B cell (primary cell): ENCODE measurements at regions not wholly inside any gene's neighbourhood (a gene's known extent, or its start where the extent isn't known, plus 50 kb on each side); places are given as distances from the start of the nearest gene placed in this dataset.

Experiments used
- ATAC-seq: fragments of 200-7000 bp; cut with Tn5 transposase; one replicate; pipeline ENCODE4 v1.10.0; 2021; ENCODE audit warnings: low read depth, mild to moderate bottlenecking, moderate number of reproducible peaks, moderate library complexity
- CTCF ChIA-PET: fragments of 350-600 bp; sonication (Branson Sonifier 250); formaldehyde crosslinking; loops from one replicate; lab custom pipeline; 2021; ENCODE audit warnings: antibody characterized with exemption, inconsistent platforms; lab: Charles Lee
- POLR2A ChIA-PET: fragments of 350-600 bp; sonication (Branson Sonifier 250); formaldehyde crosslinking; loops from one replicate; lab custom pipeline; 2021; ENCODE audit warnings: antibody characterized with exemption; lab: Charles Lee
- DNase-seq: peaks from one replicate; pipeline ENCODE4 v3.0.0; 2013
- H2AFZ ChIP-seq: 2 replicates; pipeline ENCODE4 v1.6.1; 2012; ENCODE audit warnings: mild to moderate bottlenecking, low read depth, low read length; ENCODE audit not compliant: insufficient read depth, poor library complexity, severe bottlenecking
- H3K27ac ChIP-seq, 2 donors: 1 replicate in 1 of 2; 2 replicates in 1 of 2; pipeline ENCODE4 v1.5.1; 2012 to 2013; ENCODE audit warnings: low read length in 2 of 2, mild to moderate bottlenecking in 2 of 2, moderate library complexity in 1 of 2
- H3K27me3 ChIP-seq, 4 experiments: fragments of 200-600 bp in 1 of 4; sonication (generic) in 1 of 4; replicated peaks in 1 of 4; 1 replicate in 2 of 4; 2 replicates in 2 of 4; pipeline versions ENCODE4 v1.6.1 to v1.7.0; 2013 to 2016; ENCODE audit warnings: low read length in 3 of 4, mild to moderate bottlenecking in 2 of 4, mixed read lengths in 1 of 4, moderate library complexity in 1 of 4; ENCODE audit not compliant: insufficient read depth in 4 of 4, control insufficient read depth in 3 of 4; ENCODE audit errors: control extremely low read depth in 1 of 4
- H3K36me3 ChIP-seq, 2 experiments: replicated peaks in 1 of 2; 1 replicate in 1 of 2; 2 replicates in 1 of 2; pipeline versions ENCODE4 v1.6.1 to v1.7.1; 2013; ENCODE audit warnings: low read length in 1 of 2; ENCODE audit not compliant: insufficient read depth in 2 of 2, control insufficient read depth in 1 of 2; ENCODE audit errors: control extremely low read depth in 1 of 2, extremely low read depth in 1 of 2
- H3K4me1 ChIP-seq, 2 donors: fragments of 200-600 bp in 1 of 2; sonication (generic) in 1 of 2; 1 replicate in 1 of 2; 2 replicates in 1 of 2; pipeline versions ENCODE4 v1.5.1 to v1.6.1; 2013 to 2017; ENCODE audit warnings: low read length in 2 of 2; ENCODE audit not compliant: control insufficient read depth in 2 of 2, insufficient read depth in 2 of 2
- H3K4me2 ChIP-seq: replicated peaks from 2 replicates; pipeline ENCODE3; 2012; ENCODE audit warnings: mild to moderate bottlenecking, low read depth, low read length; ENCODE audit not compliant: poor library complexity, severe bottlenecking
- H3K4me3 ChIP-seq, 5 experiments: fragments of 200-600 bp in 1 of 5; sonication (generic) in 1 of 5; 1 replicate in 3 of 5; 2 replicates in 2 of 5; pipeline versions ENCODE4 v1.5.1 to v1.7.0; 2011 to 2016; ENCODE audit warnings: low read length in 4 of 5, mild to moderate bottlenecking in 4 of 5, low read depth in 2 of 5, control low read depth in 1 of 5, moderate library complexity in 1 of 5; ENCODE audit not compliant: insufficient read depth in 1 of 5; ENCODE audit errors: control extremely low read depth in 1 of 5, extremely low read depth in 1 of 5
- H3K79me2 ChIP-seq: fragments of 200-600 bp; sonication (generic); one replicate; pipeline ENCODE4 v1.6.0; 2016; ENCODE audit warnings: low read length; ENCODE audit not compliant: control insufficient read depth, insufficient read depth
- H3K9ac ChIP-seq: fragments of 200-600 bp; sonication (generic); 2 replicates; pipeline ENCODE4 v1.6.1; 2017; ENCODE audit warnings: mild to moderate bottlenecking, low read length, moderate library complexity
- H3K9me3 ChIP-seq, 3 donors: one replicate each; pipeline versions ENCODE4 v1.6.1 to v1.7.1; 2013; ENCODE audit warnings: low read length in 2 of 3; ENCODE audit not compliant: control insufficient read depth in 2 of 3, insufficient read depth in 1 of 3; ENCODE audit errors: control extremely low read depth in 1 of 3
- H4K20me1 ChIP-seq: 2 replicates; pipeline ENCODE4 v1.6.0; 2012; ENCODE audit warnings: mild to moderate bottlenecking, low read length; ENCODE audit not compliant: insufficient read depth, control insufficient read depth, poor library complexity, severe bottlenecking
- H3K27ac Mint-ChIP-seq: one replicate; pipeline ENCODE4 v1.8.0; 2021; ENCODE audit warnings: mixed read lengths
- H3K27me3 Mint-ChIP-seq: one replicate; pipeline ENCODE4 v1.8.0; 2021; ENCODE audit warnings: mixed read lengths
- H3K4me1 Mint-ChIP-seq: one replicate; pipeline ENCODE4 v1.8.0; 2021; ENCODE audit warnings: mixed read lengths
- H3K4me3 Mint-ChIP-seq: one replicate; pipeline ENCODE4 v1.8.0; 2021; ENCODE audit warnings: mixed read lengths
- H3K9me3 Mint-ChIP-seq: one replicate; pipeline ENCODE4 v1.8.0; 2022; ENCODE audit warnings: mixed read lengths; ENCODE audit not compliant: insufficient read depth
- EZH2 ChIP-seq: IDR thresholded peaks from 2 replicates; pipeline ENCODE4 v1.6.1; 2012; ENCODE audit warnings: borderline replicate concordance, low read depth, mild to moderate bottlenecking, moderate library complexity, low read length; ENCODE audit not compliant: insufficient read depth, poor library complexity, severe bottlenecking
- WGBS: methylation state at CpG from one replicate; pipeline ENCODE4 v1.1.5; 2013; ENCODE audit warnings: missing lambda C conversion rate; ENCODE audit not compliant: insufficient coverage; 5-methylcytosine and 5-hydroxymethylcytosine counted together
- intact Hi-C: fragments of 100-400 bp; cut with micrococcal nuclease; formaldehyde crosslinking; loops from one replicate; pipeline ENCODE4 v1.10.0; 2022
- TF ChIP-seq, protein P1 (sequence below): fragments of 200-600 bp; IDR thresholded peaks from one replicate; pipeline ENCODE4 v1.8.0; 2022; ENCODE audit warnings: antibody characterized with exemption, mild to moderate bottlenecking

DNA sequence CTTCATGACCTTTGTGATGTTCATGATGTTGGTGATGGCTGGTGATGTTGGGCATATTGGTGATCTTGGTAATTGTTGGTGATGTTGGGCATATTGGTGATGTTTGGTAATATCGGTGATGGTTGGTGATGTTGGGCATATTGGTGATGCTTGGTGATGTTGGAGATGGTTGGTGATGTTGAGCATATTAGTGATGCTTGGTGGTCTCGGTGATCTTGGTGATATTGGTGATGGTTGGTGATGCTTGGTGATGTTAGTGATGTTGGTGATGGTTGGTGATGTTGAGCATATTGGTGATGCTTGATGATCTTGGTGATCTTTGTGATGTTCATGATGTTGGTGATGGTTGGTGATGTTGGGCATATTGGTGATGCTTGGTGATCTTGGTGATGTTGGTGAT lies 73.8 kb downstream of the IRX2 start:
- H3K27me3 ChIP-seq: no peaks in the 10 kb centered on the region
- peaks cover 7% of the 10 kb centered on the region for H3K9me3 Mint-ChIP-seq
- H4K20me1 ChIP-seq: no peaks in the 10 kb centered on the region
- H3K4me3 ChIP-seq: no peak overlapping the region
- no peaks in the 10 kb centered on the region for H3K4me1 Mint-ChIP-seq
- H3K4me3 Mint-ChIP-seq: no peak overlapping the region
- H3K9ac ChIP-seq: no peak overlapping the region
- no peak overlapping the region for H3K27ac ChIP-seq
- DNase-seq: no peak
- H3K36me3 ChIP-seq: no peaks in the 10 kb centered on the region
- H3K9me3 ChIP-seq: peaks cover 0 to 19% (median 4%) of the 10 kb centered on the region in 3 donors
- TF ChIP-seq EZH2: no peak
- TF ChIP-seq, protein P1, sequence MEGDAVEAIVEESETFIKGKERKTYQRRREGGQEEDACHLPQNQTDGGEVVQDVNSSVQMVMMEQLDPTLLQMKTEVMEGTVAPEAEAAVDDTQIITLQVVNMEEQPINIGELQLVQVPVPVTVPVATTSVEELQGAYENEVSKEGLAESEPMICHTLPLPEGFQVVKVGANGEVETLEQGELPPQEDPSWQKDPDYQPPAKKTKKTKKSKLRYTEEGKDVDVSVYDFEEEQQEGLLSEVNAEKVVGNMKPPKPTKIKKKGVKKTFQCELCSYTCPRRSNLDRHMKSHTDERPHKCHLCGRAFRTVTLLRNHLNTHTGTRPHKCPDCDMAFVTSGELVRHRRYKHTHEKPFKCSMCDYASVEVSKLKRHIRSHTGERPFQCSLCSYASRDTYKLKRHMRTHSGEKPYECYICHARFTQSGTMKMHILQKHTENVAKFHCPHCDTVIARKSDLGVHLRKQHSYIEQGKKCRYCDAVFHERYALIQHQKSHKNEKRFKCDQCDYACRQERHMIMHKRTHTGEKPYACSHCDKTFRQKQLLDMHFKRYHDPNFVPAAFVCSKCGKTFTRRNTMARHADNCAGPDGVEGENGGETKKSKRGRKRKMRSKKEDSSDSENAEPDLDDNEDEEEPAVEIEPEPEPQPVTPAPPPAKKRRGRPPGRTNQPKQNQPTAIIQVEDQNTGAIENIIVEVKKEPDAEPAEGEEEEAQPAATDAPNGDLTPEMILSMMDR: no peak
- ChIA-PET POLR2A (no interaction called here), CTCF (no interaction called here)
- H3K79me2 ChIP-seq: no peaks in the 10 kb centered on the region
- no peak overlapping the region for H2AFZ ChIP-seq
- no peak overlapping the region for H3K4me2 ChIP-seq
- 84% methylated on average over 2 of the region's 2 CpGs for WGBS
- ATAC-seq: no peak
- no peak overlapping the region for H3K27ac Mint-ChIP-seq
- intact Hi-C loops: no loop called here
- no peaks in the 10 kb centered on the region for H3K27me3 Mint-ChIP-seq
- H3K4me1 ChIP-seq: no peaks in the 10 kb centered on the region

DNA sequence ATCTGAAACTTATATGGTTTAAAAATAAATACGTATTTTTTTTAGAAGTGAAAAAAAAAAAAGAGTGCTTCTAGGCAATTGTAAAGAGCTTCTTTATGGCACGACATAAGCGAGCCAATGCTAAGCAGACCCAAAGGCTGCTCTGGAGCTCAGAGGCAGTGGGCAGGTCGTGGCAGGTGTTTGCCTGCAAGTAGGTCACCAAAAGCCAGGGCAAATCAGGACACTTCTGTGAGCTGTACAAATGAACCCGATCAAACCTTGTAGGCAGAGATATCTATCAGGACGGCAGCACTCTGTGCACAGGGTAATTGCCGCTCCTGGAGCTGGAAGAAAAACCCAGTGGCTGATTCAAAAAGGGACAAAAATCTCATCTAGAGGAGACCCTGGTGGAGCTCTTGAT lies 75.9 kb downstream of the IRX2 start:
- Histone ChIP-seq H3K27me3 (no peaks in the 10 kb centered on the region), H3K27ac (no peak overlapping the region), H3K79me2 (no peaks in the 10 kb centered on the region), H3K4me2 (no peak overlapping the region), H3K36me3 (no peaks in the 10 kb centered on the region), H3K9ac (no peak overlapping the region), H3K9me3 (peaks cover 0 to 27% (median 4%) of the 10 kb centered on the region in 3 donors), H3K4me1 (no peaks in the 10 kb centered on the region), H4K20me1 (no peaks in the 10 kb centered on the region), H3K4me3 (no peak overlapping the region), H2AFZ (no peak overlapping the region)
- Mint-ChIP-seq H3K4me3 (no peak overlapping the region), H3K9me3 (peaks cover 7% of the 10 kb centered on the region), H3K27ac (no peak overlapping the region), H3K4me1 (no peaks in the 10 kb centered on the region), H3K27me3 (no peaks in the 10 kb centered on the region)
- WGBS: 84% methylated on average over 7 of the region's 7 CpGs
- TF ChIP-seq EZH2: no peak
- TF ChIP-seq, protein P1: no peak
- intact Hi-C loops: no loop called here
- POLR2A ChIA-PET: no interaction called here
- CTCF ChIA-PET: no interaction called here
- DNase-seq (no peak), ATAC-seq (no peak)
